GM18519 (cell line): ENCODE measurements at regions not wholly inside any gene's neighbourhood (a gene's known extent, or its start where the extent isn't known, plus 50 kb on each side); places are given as distances from the start of the nearest gene placed in this dataset.

Experiments
- ATAC-seq: cut with Tn5 transposase; IDR thresholded peaks from one replicate; pipeline ENCODE4 v1.9.1; 2021; ENCODE audit warnings: mild to moderate bottlenecking, moderate library complexity; ENCODE audit not compliant: unreplicated experiment, low FRiP score

DNA sequence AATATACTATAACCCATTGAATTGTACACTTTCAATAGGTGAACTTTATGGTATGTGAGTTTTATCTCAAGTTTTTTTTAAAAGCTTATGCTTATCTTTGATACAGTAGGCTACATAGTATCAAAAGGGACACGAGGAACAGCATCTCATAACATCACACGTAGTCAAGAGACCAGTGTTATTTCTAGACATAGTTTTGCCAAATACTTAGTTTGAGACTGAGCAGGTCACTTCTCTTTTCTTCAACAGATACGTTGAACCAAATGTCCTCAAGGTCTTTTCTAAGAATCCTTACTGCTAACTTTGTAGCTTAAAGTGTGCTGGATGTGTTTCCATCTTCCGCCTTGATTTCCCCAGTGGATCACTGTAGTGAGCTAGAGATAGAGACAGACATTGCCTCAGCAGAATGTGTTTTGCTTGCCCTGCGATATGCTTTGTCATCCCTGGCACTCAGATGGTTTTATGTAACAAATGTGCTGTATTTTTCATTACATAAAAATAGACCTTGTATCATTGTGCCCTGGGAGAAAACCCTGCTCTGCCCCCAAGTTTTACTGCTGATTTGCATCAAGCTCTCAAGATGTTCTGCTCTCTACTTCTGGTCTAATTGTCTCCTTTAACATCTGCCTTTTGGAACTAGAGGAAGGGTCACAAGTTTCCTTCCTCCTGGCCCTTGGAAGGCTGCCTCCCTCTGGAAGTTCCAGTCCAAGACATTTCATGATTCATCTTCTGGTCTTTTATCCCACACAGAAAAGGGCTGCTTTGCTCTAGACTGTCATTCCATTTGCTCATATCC is 426.4 kb upstream of the RGMA start:
- no peak for ATAC-seq

DNA sequence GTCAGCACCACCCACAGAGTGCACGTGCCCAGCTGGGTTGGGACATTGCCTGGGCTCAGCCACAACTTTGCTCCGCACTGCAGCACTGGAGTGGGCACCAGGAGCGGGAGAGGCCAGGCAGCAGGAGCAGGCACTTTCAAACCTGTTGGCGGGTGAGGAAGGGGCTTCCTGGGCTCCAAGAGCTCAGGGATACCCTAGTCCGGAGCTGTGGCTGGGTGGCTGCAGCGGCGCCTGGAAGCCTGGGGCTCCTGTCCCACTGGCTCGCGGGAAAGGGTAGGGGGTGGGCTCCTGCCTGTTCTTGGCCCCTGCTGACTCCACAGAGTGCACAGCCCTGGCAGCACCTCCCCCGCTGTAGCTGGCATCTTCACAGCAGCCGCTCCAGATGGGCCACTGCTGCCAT is 417.6 kb upstream of the RGMA start:
- ATAC-seq, result no peak

DNA sequence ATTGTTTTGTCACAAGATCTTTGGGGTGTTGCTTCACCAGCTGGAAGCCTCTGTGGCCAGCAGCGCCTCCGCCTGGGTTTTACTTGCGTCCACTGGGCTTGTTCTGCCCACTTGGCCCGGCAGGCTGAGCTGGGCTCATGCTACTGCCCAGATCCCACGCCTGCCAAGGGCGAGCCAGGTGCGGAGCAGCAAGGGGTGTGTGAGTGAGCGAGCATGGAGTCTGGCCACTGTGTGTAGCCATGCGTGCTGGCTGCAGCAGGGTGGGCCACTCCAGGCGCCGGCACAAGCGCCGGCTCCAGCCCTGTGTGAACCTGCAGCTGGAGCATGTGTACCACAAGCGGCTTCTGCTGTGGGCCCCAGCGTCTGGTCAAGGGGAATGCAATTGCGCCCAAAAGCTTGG is 416.5 kb upstream of the RGMA start:
- no peak for ATAC-seq

GRCh38 chr15:93501946-93502345 is 412.9 kb upstream of the RGMA start:
- no peak for ATAC-seq

DNA sequence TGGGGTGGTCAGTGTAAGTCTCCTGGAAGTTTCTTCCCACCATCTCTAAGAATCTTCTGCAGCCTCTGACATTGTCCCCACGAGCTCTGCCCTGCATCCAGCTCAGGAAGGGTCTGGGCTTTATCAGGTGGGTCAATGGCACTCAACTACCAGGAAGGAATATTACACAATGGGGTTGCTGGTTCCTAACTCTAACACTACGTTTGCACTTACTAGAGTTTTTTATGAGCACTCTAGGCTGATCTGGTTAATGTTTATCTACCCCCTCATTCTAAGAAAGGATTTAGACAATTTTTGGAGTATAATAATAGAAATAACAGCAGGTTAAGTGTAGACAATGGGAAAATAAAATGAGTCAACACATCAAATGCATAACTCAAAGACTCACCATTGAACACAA is 411.1 kb upstream of the RGMA start:
- no peak for ATAC-seq

- ATAC-seq, result no peak
These were observed 408.3 kb upstream of the RGMA start for GRCh38 chr15:93497291-93497690.

- ATAC-seq, result no peak
These were observed 407.9 kb upstream of the RGMA start for GRCh38 chr15:93496888-93497287.

GRCh38 chr15:93495799-93496637 is 407.0 kb upstream of the RGMA start:
- ATAC-seq, result no peak

GRCh38 chr15:93493172-93493571 is 404.2 kb upstream of the RGMA start:
- ATAC-seq, result no peak

DNA sequence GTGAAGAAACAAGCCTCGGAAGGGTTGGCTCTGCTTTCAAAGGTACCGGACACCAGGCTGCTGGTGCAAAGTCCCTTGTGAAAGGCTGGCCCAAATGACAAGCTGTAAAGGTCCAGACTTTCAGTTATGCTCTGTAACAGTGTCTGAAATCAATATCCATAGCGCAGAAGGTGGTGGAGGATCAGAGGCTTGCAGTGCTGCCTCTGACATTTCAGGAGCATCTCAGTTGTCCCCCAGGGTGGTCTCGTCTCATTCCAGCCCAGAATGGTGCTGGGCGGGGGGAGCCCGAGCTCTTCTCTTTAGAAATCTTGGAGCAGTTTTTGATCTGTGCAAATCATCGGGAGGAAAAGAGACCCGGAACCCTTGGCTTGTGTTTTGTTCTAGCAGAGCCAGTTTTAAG is 402.3 kb upstream of the RGMA start:
- ATAC-seq, result no peak

DNA sequence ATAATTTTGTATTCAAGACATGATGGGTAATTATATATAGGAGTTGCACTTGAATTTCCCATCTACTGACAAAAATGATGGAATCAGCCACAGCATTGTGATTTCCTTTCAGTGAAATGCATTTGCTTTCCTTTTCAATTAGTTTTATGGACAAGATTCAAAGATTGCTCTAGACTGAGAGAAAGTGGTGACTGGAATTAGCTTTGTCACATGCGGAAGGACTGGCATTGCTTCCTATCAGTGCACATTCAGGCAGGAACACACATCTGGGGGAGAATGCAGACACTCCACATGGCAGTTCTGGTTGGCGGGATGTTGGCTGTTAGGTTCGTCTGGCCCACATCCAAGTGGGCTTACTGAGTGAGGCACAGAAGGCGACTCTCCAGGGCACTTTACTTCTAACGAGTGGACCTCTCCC is 399.3 kb upstream of the RGMA start:
- no peak for ATAC-seq

DNA sequence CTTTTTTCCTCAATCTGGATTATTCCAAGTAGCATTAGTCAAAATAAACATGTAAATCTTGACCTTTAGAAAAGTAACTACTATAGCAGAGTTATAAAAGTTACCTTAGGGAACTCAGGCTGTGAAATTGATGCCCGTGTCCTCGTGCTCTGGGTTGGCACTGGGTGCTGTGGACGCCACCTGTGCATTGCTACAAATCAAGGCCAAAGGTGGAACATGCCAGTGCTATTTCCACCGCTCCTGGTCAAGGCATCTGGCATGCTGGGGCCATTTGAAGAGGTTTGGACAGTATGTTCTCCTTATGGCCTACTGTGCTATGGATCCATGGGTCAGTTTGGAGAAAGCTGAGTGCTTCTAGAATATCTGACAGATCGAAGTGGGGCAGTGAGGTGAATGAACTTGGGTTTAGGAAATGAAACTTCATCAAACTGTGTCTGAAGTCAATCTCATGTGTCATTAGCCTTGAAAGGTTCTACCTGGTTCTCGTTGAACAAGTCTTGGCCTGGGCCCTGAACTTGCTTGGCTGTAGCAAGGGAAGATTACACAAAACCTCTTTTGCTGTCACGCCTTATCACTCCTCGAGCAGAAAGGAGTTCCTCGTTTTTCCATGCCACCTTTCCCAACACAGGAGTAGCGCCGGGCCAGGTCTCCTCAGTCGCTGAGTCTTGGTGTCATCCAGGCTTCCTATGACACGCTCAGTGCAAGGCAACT is 397.6 kb upstream of the RGMA start:
- no peak for ATAC-seq

DNA sequence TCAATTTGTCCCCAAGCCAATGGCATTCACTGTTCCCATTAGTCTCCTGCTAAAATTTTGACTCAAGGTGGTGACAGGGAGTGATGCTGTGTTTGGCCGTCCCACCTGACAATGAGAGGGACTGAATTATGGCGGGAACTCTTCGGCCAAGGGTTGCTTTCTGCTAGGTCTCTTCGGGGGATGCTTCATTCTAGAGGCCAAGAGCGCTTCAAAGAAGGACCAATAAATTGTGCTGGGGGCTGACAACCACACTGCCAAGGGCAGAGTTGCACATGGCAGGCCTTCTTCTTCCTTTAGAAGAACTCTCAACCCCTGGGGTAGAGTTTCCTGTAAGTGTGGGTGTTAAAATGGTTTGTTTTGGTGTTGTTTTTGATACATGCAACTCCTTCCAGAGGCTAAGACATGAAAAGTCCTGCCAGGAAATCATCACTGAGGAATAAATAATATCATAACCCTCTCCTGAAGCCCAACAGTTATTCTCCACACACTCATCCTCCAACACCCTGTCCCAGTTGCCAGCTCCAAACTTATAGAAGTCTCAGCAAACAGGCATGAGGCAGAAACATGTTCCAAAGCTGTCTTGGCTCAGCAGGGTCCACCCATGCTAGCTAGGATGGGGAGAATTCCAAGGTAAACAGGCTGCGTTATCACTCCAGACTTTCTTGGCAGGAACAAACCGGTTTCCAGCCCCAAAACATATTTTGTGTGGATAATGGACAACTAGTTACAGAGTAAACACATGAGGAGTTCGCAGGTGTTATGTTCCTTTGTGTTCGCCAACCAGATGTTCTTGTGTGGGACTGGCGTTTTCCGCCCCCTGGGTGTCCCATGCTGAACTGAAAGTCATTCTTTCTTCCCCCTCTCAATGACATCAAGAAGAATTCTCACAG is 396.7 kb upstream of the RGMA start:
- ATAC-seq, result no peak

DNA sequence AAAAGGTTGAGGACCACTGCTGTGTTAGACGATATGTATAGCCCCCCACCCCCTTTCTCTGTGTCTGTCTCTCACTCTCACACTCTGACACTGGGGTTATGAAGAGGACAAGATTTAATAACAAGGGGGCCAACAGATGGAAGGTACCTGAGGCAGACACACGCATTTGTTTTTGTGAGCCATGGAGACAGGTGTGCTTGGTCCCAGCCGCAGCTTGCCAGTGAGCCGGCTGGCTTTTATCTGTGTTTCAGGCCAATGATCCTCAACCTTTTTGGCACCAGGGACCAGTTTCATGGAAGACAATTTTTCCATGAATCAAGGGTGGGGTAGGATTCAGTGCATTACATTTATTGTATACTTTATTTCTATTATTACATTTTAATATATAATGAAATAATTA is 394.9 kb upstream of the RGMA start:
- no peak for ATAC-seq

DNA sequence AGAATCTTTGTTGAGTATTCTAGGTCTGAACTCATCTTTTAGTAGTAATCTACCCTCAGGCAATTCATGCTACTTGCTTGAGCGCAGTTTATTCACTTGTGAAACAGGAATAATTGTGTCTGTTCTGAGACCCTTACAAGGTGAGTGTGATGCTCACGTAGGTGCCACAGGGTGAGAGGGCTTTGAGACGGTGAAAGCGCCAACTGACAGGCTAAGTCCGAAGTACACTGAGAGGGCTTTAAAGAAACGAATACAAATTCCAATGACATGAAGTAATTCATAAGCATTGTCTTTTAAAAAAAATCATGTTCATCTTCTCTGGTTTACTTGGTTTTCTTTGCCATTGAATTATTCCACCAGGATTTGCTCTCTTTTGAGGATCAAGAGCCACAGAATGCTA is 393.7 kb upstream of the RGMA start:
- ATAC-seq, result no peak

DNA sequence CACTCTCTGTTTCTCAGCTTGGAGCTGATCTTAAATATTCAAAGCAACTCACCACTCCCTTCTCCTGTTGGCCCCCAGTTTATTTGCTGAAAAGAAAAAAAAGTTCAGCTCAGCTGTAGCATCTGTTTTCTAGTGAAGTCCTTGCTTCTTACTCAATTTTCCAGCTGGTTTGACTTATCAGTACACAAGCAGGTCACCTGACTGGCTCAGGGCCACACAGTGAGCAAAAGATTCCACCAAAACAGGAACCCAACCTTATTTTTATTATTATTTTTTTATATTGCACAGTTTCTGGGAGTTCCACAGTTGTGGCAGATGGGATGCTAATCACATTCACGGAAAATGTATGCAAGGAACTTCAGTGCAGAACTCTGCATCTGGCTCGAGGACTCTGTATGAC is 390.7 kb upstream of the RGMA start:
- no peak for ATAC-seq

- no peak for ATAC-seq
These were observed 389.9 kb upstream of the RGMA start for GRCh38 chr15:93478947-93479346.

GRCh38 chr15:93477721-93478120 is 388.7 kb upstream of the RGMA start:
- no peak for ATAC-seq

- ATAC-seq, result no peak
These were observed 388.2 kb upstream of the RGMA start for GRCh38 chr15:93477188-93477587.

DNA sequence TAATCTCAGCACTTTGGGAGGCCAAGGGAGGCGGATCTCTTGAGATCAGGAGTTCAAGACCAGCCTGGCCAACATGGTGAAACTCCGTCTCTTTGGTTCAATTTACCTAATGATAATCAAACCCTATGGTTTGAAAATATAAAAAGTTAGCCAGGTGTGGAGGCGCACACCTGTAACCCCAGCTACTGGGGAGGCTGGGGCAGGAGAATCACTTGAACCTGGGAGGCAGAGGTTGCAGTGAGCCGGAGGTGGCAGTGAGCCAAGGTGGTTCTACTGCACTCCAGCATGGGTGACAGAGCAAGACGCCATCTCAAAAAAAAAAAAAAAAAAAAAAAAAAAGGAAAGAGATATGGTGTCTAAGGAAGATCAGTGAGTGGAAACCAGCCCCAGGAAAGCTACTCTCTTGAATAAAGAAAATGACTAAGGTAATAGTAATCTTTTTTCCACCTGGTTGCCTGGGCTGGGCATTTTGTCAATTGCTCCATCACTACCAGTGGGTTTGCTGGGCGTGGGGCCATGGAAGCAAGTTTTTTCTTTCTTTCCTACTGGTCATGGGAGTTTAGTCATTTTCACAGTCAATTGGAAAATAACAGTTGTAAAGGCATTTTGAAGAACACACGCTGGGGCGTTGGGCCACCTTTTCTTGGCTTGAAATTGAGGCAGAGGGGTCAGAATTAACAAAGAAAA is 387.6 kb upstream of the RGMA start:
- no peak for ATAC-seq
